ENCODE measurements at regions not wholly inside any gene's neighbourhood (a gene's known extent, or its start where the extent isn't known, plus 50 kb on each side); places are given as distances from the start of the nearest gene placed in this dataset.

DNA sequence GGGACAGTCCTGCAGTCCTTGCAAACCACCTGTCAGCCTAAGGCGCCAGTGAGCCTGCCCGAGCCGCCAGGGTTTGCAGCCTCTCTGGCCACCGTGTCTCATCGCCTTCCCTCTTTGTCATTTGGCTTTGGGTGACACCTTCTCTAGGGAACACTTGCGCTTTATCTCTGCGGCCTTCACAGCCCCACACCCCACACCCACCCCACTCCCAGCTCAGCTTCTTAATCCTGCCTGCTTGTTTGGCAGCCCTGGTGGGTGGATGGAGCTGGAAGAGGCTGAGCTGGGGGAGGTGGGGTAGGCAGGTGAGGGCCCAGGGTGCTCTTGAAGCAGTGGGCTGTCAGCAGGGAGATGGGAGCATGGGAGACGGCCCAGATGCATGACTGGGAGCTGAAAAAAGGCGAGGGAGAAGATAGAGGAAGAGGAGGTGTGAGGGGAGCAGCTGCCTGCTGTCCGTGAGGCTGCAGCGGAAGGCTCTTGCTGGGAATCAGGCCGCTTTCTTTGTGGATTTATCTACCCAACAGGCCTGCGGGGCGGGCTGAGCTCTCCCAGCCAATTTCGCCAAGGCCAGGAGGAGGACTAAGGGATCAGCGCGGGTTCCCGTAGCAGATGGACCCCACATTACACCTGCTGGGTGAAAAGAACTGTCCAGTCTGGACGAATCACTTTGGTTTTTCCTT, 97.5 kb upstream of the STOX2 start:
- H3K4me3 ChIP-seq (ENCODE audit: low read length) = no peak overlapping the region
- H3K79me1 ChIP-seq (ENCODE audit: low read length) = no peaks in the 10 kb centered on the region
- no peak for DNase-seq
- no peak overlapping the region for H3K9ac ChIP-seq (ENCODE audit: low read length)
- no peak overlapping the region for H3K4me2 ChIP-seq (ENCODE audit: low read length)
- no peaks in the 10 kb centered on the region for H3K4me1 ChIP-seq (ENCODE audit: control insufficient read depth, low read depth, low read length)
- no peak overlapping the region for H4K8ac ChIP-seq (ENCODE audit: low read depth, low read length)
- H2BK5ac ChIP-seq (ENCODE audit: low read length) = no peak overlapping the region
- no peaks in the 10 kb centered on the region for H3K79me2 ChIP-seq (ENCODE audit: control insufficient read depth, insufficient read depth, low read length)
- no peak overlapping the region for H2BK120ac ChIP-seq (ENCODE audit: low read depth, low read length)
- H2BK15ac ChIP-seq (replicated peaks; ENCODE audit: low read depth) = no peak overlapping the region
- no peak overlapping the region for H2AK5ac ChIP-seq (ENCODE audit: low read length)
- no peaks in the 10 kb centered on the region for H3K36me3 ChIP-seq (ENCODE audit: control insufficient read depth, insufficient read depth, low read length)
- H4K5ac ChIP-seq (ENCODE audit: low read length) = no peak overlapping the region
- H3K4ac ChIP-seq (ENCODE audit: low read depth, low read length) = no peak overlapping the region
- no peak overlapping the region for H3K18ac ChIP-seq (ENCODE audit: low read length)
- no CpG with 5 or more reads among the region's 19 CpGs for WGBS (ENCODE audit: extremely low coverage, insufficient coverage, low lambda C conversion rate)
- no peak overlapping the region for H3K27ac ChIP-seq (ENCODE audit: low read depth, low read length)
- no peaks in the 10 kb centered on the region for H3K27me3 ChIP-seq (ENCODE audit: insufficient read depth, low read length, poor library complexity)
- H3K23ac ChIP-seq (ENCODE audit: low read length) = no peak overlapping the region
- no peak overlapping the region for H3K56ac ChIP-seq (ENCODE audit: low read length)

DNA sequence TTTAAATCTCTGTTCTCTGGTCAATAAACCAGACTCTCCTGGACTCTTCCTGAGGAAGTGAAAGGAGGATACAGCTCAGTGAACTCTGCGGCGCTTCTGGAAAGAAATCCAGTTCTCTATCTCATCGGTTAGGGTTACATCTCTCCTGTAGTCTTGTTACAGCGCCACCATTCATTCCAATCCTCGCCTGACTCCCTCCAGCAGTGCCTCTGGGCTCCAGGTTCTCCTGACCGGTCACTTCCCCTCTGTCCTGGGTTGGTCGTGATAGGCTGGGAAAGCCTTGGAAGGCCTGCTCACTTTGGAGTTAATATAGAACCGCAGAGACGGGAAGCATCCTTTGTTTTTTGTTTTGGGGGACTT, 97.0 kb upstream of the STOX2 start:
- Histone ChIP-seq H3K4ac (ENCODE audit: low read depth, low read length) (no peak overlapping the region), H4K5ac (ENCODE audit: low read length) (no peak overlapping the region), H3K79me1 (ENCODE audit: low read length) (no peaks in the 10 kb centered on the region), H3K27me3 (ENCODE audit: insufficient read depth, low read length, poor library complexity) (no peaks in the 10 kb centered on the region), H3K27ac (ENCODE audit: low read depth, low read length) (no peak overlapping the region), H3K18ac (ENCODE audit: low read length) (no peak overlapping the region), H3K4me1 (ENCODE audit: control insufficient read depth, low read depth, low read length) (no peaks in the 10 kb centered on the region), H3K9ac (ENCODE audit: low read length) (no peak overlapping the region), H3K36me3 (ENCODE audit: control insufficient read depth, insufficient read depth, low read length) (no peaks in the 10 kb centered on the region), H4K8ac (ENCODE audit: low read depth, low read length) (no peak overlapping the region), H3K79me2 (ENCODE audit: control insufficient read depth, insufficient read depth, low read length) (no peaks in the 10 kb centered on the region), H2AK5ac (ENCODE audit: low read length) (no peak overlapping the region), H3K56ac (ENCODE audit: low read length) (no peak overlapping the region), H2BK15ac (replicated peaks; ENCODE audit: low read depth) (no peak overlapping the region), H2BK120ac (ENCODE audit: low read depth, low read length) (no peak overlapping the region), H3K23ac (ENCODE audit: low read length) (no peak overlapping the region), H2BK5ac (ENCODE audit: low read length) (no peak overlapping the region), H3K4me3 (ENCODE audit: low read length) (no peak overlapping the region), H3K4me2 (ENCODE audit: low read length) (no peak overlapping the region)
- DNase-seq = peak; percentile 41
- no CpG with 5 or more reads among the region's 9 CpGs for WGBS (ENCODE audit: extremely low coverage, insufficient coverage, low lambda C conversion rate)

DNA sequence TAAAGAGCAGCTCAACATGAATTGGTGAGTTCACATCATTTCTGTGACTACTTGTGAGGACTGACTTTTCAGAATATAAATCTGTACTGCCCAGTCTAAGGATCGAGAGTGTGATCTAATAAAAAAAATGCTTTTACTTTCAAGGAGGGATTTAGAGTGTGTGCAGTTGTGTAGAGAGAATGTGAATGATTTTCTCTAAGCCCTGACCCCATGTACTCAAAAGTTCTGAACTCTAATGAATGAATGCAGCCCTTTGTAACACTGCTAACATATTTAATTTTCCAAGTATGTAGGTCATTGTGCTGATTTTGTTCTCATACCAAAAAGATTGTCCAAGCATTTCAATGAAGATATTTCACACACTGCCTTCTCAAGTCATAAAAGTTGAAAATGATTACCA, 92.5 kb upstream of the STOX2 start:
- Histone ChIP-seq H3K18ac (ENCODE audit: low read length) (no peak overlapping the region), H3K79me2 (ENCODE audit: control insufficient read depth, insufficient read depth, low read length) (no peaks in the 10 kb centered on the region), H3K27ac (ENCODE audit: low read depth, low read length) (no peak overlapping the region), H3K27me3 (ENCODE audit: insufficient read depth, low read length, poor library complexity) (no peaks in the 10 kb centered on the region), H2BK5ac (ENCODE audit: low read length) (no peak overlapping the region), H2AK5ac (ENCODE audit: low read length) (no peak overlapping the region), H3K4me1 (ENCODE audit: control insufficient read depth, low read depth, low read length) (no peaks in the 10 kb centered on the region), H3K9ac (ENCODE audit: low read length) (no peak overlapping the region), H3K4me2 (ENCODE audit: low read length) (no peak overlapping the region), H3K36me3 (ENCODE audit: control insufficient read depth, insufficient read depth, low read length) (no peaks in the 10 kb centered on the region), H3K4ac (ENCODE audit: low read depth, low read length) (no peak overlapping the region), H3K23ac (ENCODE audit: low read length) (no peak overlapping the region), H3K79me1 (ENCODE audit: low read length) (no peaks in the 10 kb centered on the region), H3K56ac (ENCODE audit: low read length) (no peak overlapping the region), H4K8ac (ENCODE audit: low read depth, low read length) (no peak overlapping the region), H2BK120ac (ENCODE audit: low read depth, low read length) (no peak overlapping the region), H2BK15ac (replicated peaks; ENCODE audit: low read depth) (no peak overlapping the region), H3K4me3 (ENCODE audit: low read length) (no peak overlapping the region), H4K5ac (ENCODE audit: low read length) (no peak overlapping the region)
- WGBS (ENCODE audit: extremely low coverage, insufficient coverage, low lambda C conversion rate) = no CpG with 5 or more reads among the region's 1 CpG
- no peak for DNase-seq

DNA sequence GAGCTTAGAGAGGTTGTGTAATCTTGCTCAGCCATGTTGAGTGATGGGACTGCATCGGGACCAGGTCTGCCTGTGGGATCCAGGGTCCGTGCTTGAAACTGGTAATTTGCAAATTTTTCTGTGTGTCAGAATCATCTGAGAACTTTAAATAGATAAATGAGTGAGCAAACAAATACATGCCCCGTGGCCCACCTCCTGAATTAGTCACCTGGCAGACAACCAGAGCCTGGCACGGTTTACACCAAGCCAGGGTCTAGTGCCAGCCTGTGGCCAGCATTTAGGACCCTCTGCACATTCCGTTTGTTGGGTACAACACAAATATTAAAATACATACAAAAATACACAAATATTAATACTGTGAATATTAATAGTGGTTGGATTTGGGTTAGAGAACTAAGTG, 90.6 kb upstream of the STOX2 start:
- no peak for DNase-seq
- Histone ChIP-seq H3K4me2 (ENCODE audit: low read length) (no peak overlapping the region), H4K8ac (ENCODE audit: low read depth, low read length) (no peak overlapping the region), H3K4ac (ENCODE audit: low read depth, low read length) (no peak overlapping the region), H3K23ac (ENCODE audit: low read length) (no peak overlapping the region), H3K4me3 (ENCODE audit: low read length) (no peak overlapping the region), H4K5ac (ENCODE audit: low read length) (no peak overlapping the region), H3K79me1 (ENCODE audit: low read length) (no peaks in the 10 kb centered on the region), H3K36me3 (ENCODE audit: control insufficient read depth, insufficient read depth, low read length) (no peaks in the 10 kb centered on the region), H3K56ac (ENCODE audit: low read length) (no peak overlapping the region), H3K18ac (ENCODE audit: low read length) (no peak overlapping the region), H3K27me3 (ENCODE audit: insufficient read depth, low read length, poor library complexity) (no peaks in the 10 kb centered on the region), H2BK120ac (ENCODE audit: low read depth, low read length) (no peak overlapping the region), H2AK5ac (ENCODE audit: low read length) (no peak overlapping the region), H2BK15ac (replicated peaks; ENCODE audit: low read depth) (no peak overlapping the region), H2BK5ac (ENCODE audit: low read length) (no peak overlapping the region), H3K9ac (ENCODE audit: low read length) (no peak overlapping the region), H3K79me2 (ENCODE audit: control insufficient read depth, insufficient read depth, low read length) (no peaks in the 10 kb centered on the region), H3K4me1 (ENCODE audit: control insufficient read depth, low read depth, low read length) (no peaks in the 10 kb centered on the region), H3K27ac (ENCODE audit: low read depth, low read length) (no peak overlapping the region)
- no CpG with 5 or more reads among the region's 5 CpGs for WGBS (ENCODE audit: extremely low coverage, insufficient coverage, low lambda C conversion rate)

DNA sequence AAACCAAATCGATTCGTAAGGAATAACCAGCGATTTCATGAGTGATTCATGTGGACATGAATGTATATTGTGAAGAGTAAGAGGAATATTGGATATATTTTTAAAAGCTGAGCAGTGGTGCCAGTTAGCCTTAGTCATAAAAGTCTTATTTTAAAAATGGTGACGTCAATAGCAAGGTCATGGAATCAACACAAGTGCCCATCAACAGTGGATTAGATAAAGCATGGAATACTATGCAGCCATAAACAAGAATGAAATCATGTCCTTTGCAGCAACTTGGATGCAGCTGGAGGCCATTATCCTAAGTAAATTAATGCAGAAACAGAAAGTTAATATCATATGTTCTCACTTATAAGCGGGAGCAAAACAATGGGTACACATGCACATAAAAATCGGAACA, 89.0 kb upstream of the STOX2 start:
- no peak overlapping the region for H2BK5ac ChIP-seq (ENCODE audit: low read length)
- H3K27me3 ChIP-seq (ENCODE audit: insufficient read depth, low read length, poor library complexity) = no peaks in the 10 kb centered on the region
- WGBS (ENCODE audit: extremely low coverage, insufficient coverage, low lambda C conversion rate) = 100% methylated on average over 1 of the region's 6 CpGs

DNA sequence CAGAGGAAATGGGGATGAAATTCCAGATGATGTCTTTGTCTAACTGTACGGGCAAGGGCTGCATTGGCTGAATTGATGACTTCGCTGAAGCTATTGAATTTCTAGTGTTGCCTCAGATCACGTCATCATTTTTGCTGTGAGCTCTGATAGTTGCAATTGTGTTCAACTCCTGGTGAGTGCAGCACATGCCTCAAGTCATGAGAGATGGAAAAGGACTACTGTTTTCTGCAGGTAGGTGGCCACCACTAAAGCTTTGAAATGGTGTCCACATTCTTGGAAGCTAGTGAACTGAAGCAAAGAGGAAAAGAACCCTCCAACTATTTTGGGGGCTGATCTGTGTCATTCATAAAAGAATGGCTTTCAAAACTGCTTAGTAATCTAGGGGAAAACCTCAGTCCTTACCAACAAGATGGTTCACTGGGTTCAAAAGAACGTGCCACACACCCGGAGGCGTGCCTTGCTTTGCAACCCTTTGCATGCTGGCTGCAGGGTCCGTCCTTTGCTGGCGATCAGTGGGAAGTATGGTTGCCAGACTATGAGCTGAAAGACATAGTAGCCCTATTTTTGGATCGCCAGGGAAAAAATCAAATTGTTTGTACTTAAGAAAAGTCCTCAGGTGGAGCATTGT, 88.1 kb upstream of the STOX2 start:
- H4K8ac ChIP-seq (ENCODE audit: low read depth, low read length) = no peak overlapping the region
- no peaks in the 10 kb centered on the region for H3K79me2 ChIP-seq (ENCODE audit: control insufficient read depth, insufficient read depth, low read length)
- H3K4me1 ChIP-seq (ENCODE audit: control insufficient read depth, low read depth, low read length) = no peaks in the 10 kb centered on the region
- H3K23ac ChIP-seq (ENCODE audit: low read length) = no peak overlapping the region
- no peak overlapping the region for H2BK5ac ChIP-seq (ENCODE audit: low read length)
- H3K4me2 ChIP-seq (ENCODE audit: low read length) = no peak overlapping the region
- H3K27ac ChIP-seq (ENCODE audit: low read depth, low read length) = no peak overlapping the region
- no peaks in the 10 kb centered on the region for H3K36me3 ChIP-seq (ENCODE audit: control insufficient read depth, insufficient read depth, low read length)
- no peak overlapping the region for H3K4me3 ChIP-seq (ENCODE audit: low read length)
- no peaks in the 10 kb centered on the region for H3K79me1 ChIP-seq (ENCODE audit: low read length)
- H3K4ac ChIP-seq (ENCODE audit: low read depth, low read length) = no peak overlapping the region
- H3K56ac ChIP-seq (ENCODE audit: low read length) = no peak overlapping the region
- H3K9ac ChIP-seq (ENCODE audit: low read length) = no peak overlapping the region
- H2BK15ac ChIP-seq (replicated peaks; ENCODE audit: low read depth) = no peak overlapping the region
- DNase-seq = no peak
- no CpG with 5 or more reads among the region's 9 CpGs for WGBS (ENCODE audit: extremely low coverage, insufficient coverage, low lambda C conversion rate)
- H3K27me3 ChIP-seq (ENCODE audit: insufficient read depth, low read length, poor library complexity) = no peaks in the 10 kb centered on the region
- no peak overlapping the region for H2AK5ac ChIP-seq (ENCODE audit: low read length)
- H3K18ac ChIP-seq (ENCODE audit: low read length) = no peak overlapping the region
- H4K5ac ChIP-seq (ENCODE audit: low read length) = no peak overlapping the region
- H2BK120ac ChIP-seq (ENCODE audit: low read depth, low read length) = no peak overlapping the region

More for the DNA sequence above, 89.0 kb upstream of the STOX2 start:
- Histone ChIP-seq H4K8ac (ENCODE audit: low read depth, low read length) (no peak overlapping the region), H3K4me1 (ENCODE audit: control insufficient read depth, low read depth, low read length) (no peaks in the 10 kb centered on the region), H2BK120ac (ENCODE audit: low read depth, low read length) (no peak overlapping the region), H3K79me2 (ENCODE audit: control insufficient read depth, insufficient read depth, low read length) (no peaks in the 10 kb centered on the region), H3K23ac (ENCODE audit: low read length) (no peak overlapping the region), H2AK5ac (ENCODE audit: low read length) (no peak overlapping the region), H3K79me1 (ENCODE audit: low read length) (no peaks in the 10 kb centered on the region), H2BK15ac (replicated peaks; ENCODE audit: low read depth) (no peak overlapping the region), H3K4ac (ENCODE audit: low read depth, low read length) (no peak overlapping the region), H3K27ac (ENCODE audit: low read depth, low read length) (no peak overlapping the region), H3K18ac (ENCODE audit: low read length) (no peak overlapping the region), H4K5ac (ENCODE audit: low read length) (no peak overlapping the region), H3K9ac (ENCODE audit: low read length) (no peak overlapping the region), H3K36me3 (ENCODE audit: control insufficient read depth, insufficient read depth, low read length) (no peaks in the 10 kb centered on the region), H3K4me2 (ENCODE audit: low read length) (no peak overlapping the region), H3K4me3 (ENCODE audit: low read length) (no peak overlapping the region), H3K56ac (ENCODE audit: low read length) (no peak overlapping the region)
- DNase-seq = no peak
